H1 (cell line): ENCODE measurements at regions not wholly inside any gene's neighbourhood (a gene's known extent, or its start where the extent isn't known, plus 50 kb on each side); places are given as distances from the start of the nearest gene placed in this dataset.

Source experiments
- CTCF ChIA-PET: fragments of 300-600 bp; sonication (Branson Sonifier 250); formaldehyde crosslinking; loops from one replicate; lab custom pipeline; 2021; ENCODE audit not compliant: partially characterized antibody; lab: Charles Lee
- POLR2A ChIA-PET: fragments of 300-600 bp; sonication (Branson Sonifier 250); formaldehyde crosslinking; loops from one replicate; lab custom pipeline; 2021; ENCODE audit warnings: inconsistent platforms; ENCODE audit not compliant: partially characterized antibody; lab: Charles Lee
- DNase-seq, 2 experiments: peaks; one replicate each; pipeline versions ENCODE4 v3.0.0 to v3.0.0-alpha.2; 2010 to 2022; ENCODE audit warnings: low spot score in 2 of 2, low read depth in 1 of 2, mixed read lengths in 1 of 2
- FAIRE-seq: peaks from 2 replicates; lab custom pipeline; 2011; peaks lifted over from hg19 to GRCh38; lab: Jason Lieb, UNC
- H2AFZ ChIP-seq: 2 replicates; pipeline ENCODE4 v1.8.1; 2012; ENCODE audit warnings: low read length, inconsistent platforms
- H2AK5ac ChIP-seq: 2 replicates; pipeline ENCODE4 v1.6.1; 2013; ENCODE audit warnings: low read depth, low read length
- H2BK120ac ChIP-seq: replicated peaks from 2 replicates; pipeline ENCODE3; 2013; ENCODE audit warnings: low read depth, low read length, inconsistent platforms
- H2BK12ac ChIP-seq: 2 replicates; pipeline ENCODE4 v1.6.1; 2013; ENCODE audit warnings: low read depth, low read length
- H2BK15ac ChIP-seq: 2 replicates; pipeline ENCODE4 v1.6.1; 2013; ENCODE audit warnings: low read length
- H2BK20ac ChIP-seq: 2 replicates; pipeline ENCODE4 v1.6.1; 2013; ENCODE audit warnings: low read length
- H2BK5ac ChIP-seq: 2 replicates; pipeline ENCODE4 v1.6.1; 2013; ENCODE audit warnings: low read depth, low read length
- H3K14ac ChIP-seq: 2 replicates; pipeline ENCODE4 v1.6.1; 2013; ENCODE audit warnings: inconsistent platforms; ENCODE audit not compliant: insufficient read length
- H3K18ac ChIP-seq: 2 replicates; pipeline ENCODE4 v1.6.1; 2013; ENCODE audit warnings: low read length; ENCODE audit errors: extremely low read depth
- H3K23ac ChIP-seq: 2 replicates; pipeline ENCODE4 v1.6.1; 2013; ENCODE audit warnings: inconsistent platforms; ENCODE audit not compliant: insufficient read length
- H3K23me2 ChIP-seq: 2 replicates; pipeline ENCODE4 v1.6.1; 2013; ENCODE audit warnings: low read depth, low read length
- H3K27ac ChIP-seq: 2 replicates; pipeline ENCODE4 v1.6.1; 2011; ENCODE audit warnings: low read depth, low read length, inconsistent platforms
- H3K27me3 ChIP-seq, 4 experiments: replicated peaks in 1 of 4; 1 replicate in 1 of 4; 2 replicates in 3 of 4; pipeline versions ENCODE4 v1.6.1 to v1.8.1; 2011 to 2013; ENCODE audit warnings: low read length in 3 of 4, mild to moderate bottlenecking in 3 of 4, inconsistent platforms in 2 of 4, mixed read lengths in 2 of 4, moderate library complexity in 1 of 4; ENCODE audit not compliant: control insufficient read depth in 3 of 4, insufficient read depth in 3 of 4; ENCODE audit errors: extremely low read depth in 1 of 4
- H3K36me3 ChIP-seq, 4 experiments: 2 replicates each; pipeline versions ENCODE4 v1.6.1 to v1.8.1; 2011 to 2013; ENCODE audit warnings: mild to moderate bottlenecking in 4 of 4, low read length in 3 of 4, moderate library complexity in 2 of 4, control low read depth in 1 of 4, inconsistent platforms in 1 of 4; ENCODE audit not compliant: insufficient read depth in 4 of 4, control insufficient read depth in 2 of 4
- H3K4ac ChIP-seq: replicated peaks from 2 replicates; pipeline ENCODE3; 2013; ENCODE audit warnings: low read length, low read depth, mixed read lengths, inconsistent platforms; ENCODE audit not compliant: insufficient read length
- H3K4me1 ChIP-seq, 4 experiments: replicated peaks in 1 of 4; 1 replicate in 1 of 4; 2 replicates in 3 of 4; pipeline versions ENCODE4 v1.6.1 to v1.8.1; 2011 to 2013; ENCODE audit warnings: low read length in 3 of 4, inconsistent platforms in 2 of 4, mixed read lengths in 1 of 4; ENCODE audit not compliant: insufficient read depth in 4 of 4, control insufficient read depth in 3 of 4
- H3K4me2 ChIP-seq, 2 experiments: 2 replicates each; pipeline versions ENCODE4 v1.6.1 to v1.8.1; 2011 to 2013; ENCODE audit warnings: low read depth in 2 of 2, low read length in 2 of 2, control low read depth in 1 of 2, inconsistent platforms in 1 of 2, mild to moderate bottlenecking in 1 of 2; ENCODE audit not compliant: insufficient read depth in 1 of 2
- H3K4me3 ChIP-seq, 4 experiments: fragments of 200-600, 300-600 bp in 1 of 4; sonication (generic), shearing (Covaris generic), sonication (Bioruptor Twin) in 1 of 4; 2 replicates each; pipeline versions ENCODE4 v1.5.1 to v1.8.1; 2011 to 2016; ENCODE audit warnings: low read length in 4 of 4, low read depth in 3 of 4, control low read depth in 2 of 4, inconsistent platforms in 2 of 4, mild to moderate bottlenecking in 2 of 4, mixed read lengths in 1 of 4, moderate library complexity in 1 of 4; ENCODE audit not compliant: insufficient read depth in 2 of 4; ENCODE audit errors: extremely low read depth in 1 of 4
- H3K56ac ChIP-seq: replicated peaks from 2 replicates; pipeline ENCODE3; 2013; ENCODE audit warnings: low read depth, mild to moderate bottlenecking, mixed read lengths, low read length, inconsistent platforms; ENCODE audit not compliant: insufficient read length
- H3K79me1 ChIP-seq: 2 replicates; pipeline ENCODE4 v1.6.1; 2013; ENCODE audit warnings: low read depth, low read length, control low read depth
- H3K79me2 ChIP-seq, 2 experiments: 2 replicates each; pipeline versions ENCODE4 v1.6.1 to v1.8.1; 2012 to 2013; ENCODE audit warnings: low read length in 2 of 2, mild to moderate bottlenecking in 2 of 2, inconsistent platforms in 1 of 2; ENCODE audit not compliant: insufficient read depth in 2 of 2, control insufficient read depth in 1 of 2
- H3K9ac ChIP-seq, 4 experiments: replicated peaks in 1 of 4; 1 replicate in 1 of 4; 2 replicates in 3 of 4; pipeline versions ENCODE4 v1.6.1 to v1.8.1; 2011 to 2013; ENCODE audit warnings: low read depth in 3 of 4, low read length in 3 of 4, control low read depth in 2 of 4, mild to moderate bottlenecking in 2 of 4, moderate library complexity in 2 of 4, inconsistent platforms in 1 of 4; ENCODE audit errors: extremely low read depth in 1 of 4
- H3K9me3 ChIP-seq, 2 experiments: 2 replicates each; pipeline versions ENCODE4 v1.6.1 to v1.8.1; 2012 to 2013; ENCODE audit warnings: mild to moderate bottlenecking in 2 of 2, moderate library complexity in 2 of 2, control low read depth in 1 of 2, inconsistent platforms in 1 of 2, low read depth in 1 of 2, low read length in 1 of 2, mixed read lengths in 1 of 2; ENCODE audit not compliant: insufficient read depth in 2 of 2
- H4K20me1 ChIP-seq, 2 experiments: replicated peaks in 1 of 2; 2 replicates each; pipeline versions ENCODE3 to v1.8.1; 2011 to 2013; ENCODE audit warnings: inconsistent platforms in 2 of 2, low read length in 2 of 2, mild to moderate bottlenecking in 1 of 2; ENCODE audit not compliant: insufficient read depth in 2 of 2, control insufficient read depth in 1 of 2
- H4K5ac ChIP-seq: 2 replicates; pipeline ENCODE4 v1.6.1; 2013; ENCODE audit warnings: low read length, low read depth, mixed read lengths, inconsistent platforms; ENCODE audit not compliant: insufficient read length
- H4K8ac ChIP-seq: 2 replicates; pipeline ENCODE4 v1.8.0; 2013; ENCODE audit warnings: mild to moderate bottlenecking, moderate library complexity, low read length, inconsistent platforms; ENCODE audit not compliant: insufficient read depth; ENCODE audit errors: extremely low read depth
- H4K91ac ChIP-seq: replicated peaks from 2 replicates; pipeline ENCODE3; 2013; ENCODE audit warnings: low read length, mixed read lengths, inconsistent platforms; ENCODE audit not compliant: insufficient read length
- CTBP2 ChIP-seq: IDR thresholded peaks from 2 replicates; pipeline ENCODE4 v1.7.0; 2011; ENCODE audit warnings: borderline replicate concordance, mild to moderate bottlenecking, moderate library complexity, mixed read lengths, low read length; ENCODE audit not compliant: insufficient read depth, insufficient read length
- EZH2 ChIP-seq: fragments of 200-600 bp; sonication (generic); IDR thresholded peaks from 2 replicates; pipeline ENCODE4 v1.7.1; 2012; ENCODE audit warnings: low read depth, mild to moderate bottlenecking, moderate library complexity, low read length, inconsistent platforms; ENCODE audit not compliant: severe bottlenecking
- TBP ChIP-seq: IDR thresholded peaks from 2 replicates; pipeline ENCODE4 v1.6.1; 2011; ENCODE audit warnings: low read depth, low read length, improper control_type of control experiment
- WGBS, 2 experiments: shearing (Covaris generic) in 1 of 2; methylation state at CpG; one replicate each; pipeline versions ENCODE4 v1.1.6 to v1.1.7; 2013 to 2015; ENCODE audit warnings: low lambda C conversion rate in 2 of 2, mixed read lengths in 2 of 2, inconsistent platforms in 1 of 2, low coverage in 1 of 2, missing lambda C conversion rate in 1 of 2; ENCODE audit not compliant: insufficient replicate concordance in 2 of 2, insufficient coverage in 1 of 2, insufficient read length in 1 of 2; ENCODE audit errors: extremely low coverage in 1 of 2, missing lambda C conversion rate in 1 of 2; 5-methylcytosine and 5-hydroxymethylcytosine counted together

DNA sequence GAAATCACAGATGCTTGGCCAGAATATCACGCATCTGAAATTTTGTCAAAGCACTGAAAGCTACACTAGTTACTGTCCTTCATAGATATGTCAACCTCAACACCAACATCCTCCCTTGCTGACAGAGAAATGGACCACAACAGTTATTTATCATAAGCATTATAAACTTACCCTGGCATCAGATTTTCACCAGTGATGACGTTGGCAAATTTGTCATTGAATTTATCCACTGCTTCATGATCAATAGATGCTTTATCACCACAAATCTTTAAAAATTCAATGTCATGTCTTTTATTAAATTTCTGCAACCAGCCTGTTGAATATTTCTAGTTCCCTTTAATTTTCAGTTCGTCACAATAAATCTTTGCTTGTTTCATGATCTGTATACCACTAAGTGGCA lies 205.7 kb downstream of the GJA1 start:
- Histone ChIP-seq H3K4me2 (no peak overlapping the region), H3K4me1 (no peaks in the 10 kb centered on the region), H3K14ac (no peak overlapping the region), H3K27ac (no peak overlapping the region), H2AFZ (no peak overlapping the region), H3K4me3 (no peak overlapping the region), H2BK120ac (no peak overlapping the region), H3K36me3 (peaks cover 0 to 2% (median under 1%) of the 10 kb centered on the region in 4 experiments; a peak in 3 of 8 replicates), H3K27me3 (no peaks in the 10 kb centered on the region), H3K4ac (no peak overlapping the region), H2BK12ac (no peak overlapping the region), H3K23ac (no peak overlapping the region), H4K91ac (no peak overlapping the region), H2BK20ac (no peak overlapping the region), H3K18ac (no peak overlapping the region), H2AK5ac (no peak overlapping the region), H2BK15ac (no peak overlapping the region), H3K9me3 (peaks cover 0 to 9% of the 10 kb centered on the region in 2 experiments; a peak in 2 of 4 replicates), H3K9ac (no peak overlapping the region), H4K20me1 (no peaks in the 10 kb centered on the region), H3K23me2 (no peaks in the 10 kb centered on the region), H4K5ac (no peak overlapping the region), H3K79me2 (no peaks in the 10 kb centered on the region), H3K56ac (no peak overlapping the region)
- FAIRE-seq, result no peak
- no peak for DNase-seq
- ChIA-PET CTCF (no interaction called here), POLR2A (no interaction called here)
- 84% methylated on average over 3 of the region's 3 CpGs; no CpG with 5 or more reads in 1 of the 2 experiments for WGBS, 2 experiments
- TF ChIP-seq EZH2, result no peak
- no peak for TF ChIP-seq TBP
- no peak for TF ChIP-seq CTBP2
- TF ChIP-seq, all 59 proteins: peak for 0
- no peaks in the 10 kb centered on the region for H3K79me1 ChIP-seq
- no peak overlapping the region for H4K8ac ChIP-seq
- H2BK5ac ChIP-seq, result no peak overlapping the region
